Natural killer cell (primary cell): ENCODE measurements at regions not wholly inside any gene's neighbourhood (a gene's known extent, or its start where the extent isn't known, plus 50 kb on each side); places are given as distances from the start of the nearest gene placed in this dataset.

ENCODE experiments used
- ATAC-seq, 3 donors: fragments of 150-1000 bp in 2 of 3; fragments of 200-7000 bp in 1 of 3; cut with Tn5 transposase; 1 replicate in 1 of 3; 2 replicates in 2 of 3; pipeline ENCODE4 v1.10.0; 2021; ENCODE audit warnings: mild to moderate bottlenecking in 2 of 3, moderate library complexity in 2 of 3
- DNase-seq, 2 donors: peaks; one replicate each; pipeline versions ENCODE4 v3.0.0 to v3.0.0-alpha.2; 2013 to 2021; ENCODE audit warnings: mixed read lengths in 1 of 2
- H3K27ac ChIP-seq: one replicate; pipeline ENCODE4 v1.5.1; 2013; ENCODE audit warnings: mild to moderate bottlenecking, low read length
- H3K27me3 ChIP-seq: one replicate; pipeline ENCODE4 v1.6.1; 2013; ENCODE audit warnings: low read length; ENCODE audit not compliant: control insufficient read depth, insufficient read depth
- H3K36me3 ChIP-seq: one replicate; pipeline ENCODE4 v1.6.1; 2013; ENCODE audit warnings: low read length; ENCODE audit not compliant: control insufficient read depth, insufficient read depth
- H3K4me1 ChIP-seq: one replicate; pipeline ENCODE4 v1.6.1; 2013; ENCODE audit warnings: low read length; ENCODE audit not compliant: control insufficient read depth, insufficient read depth
- H3K4me3 ChIP-seq: one replicate; pipeline ENCODE4 v1.5.1; 2013; ENCODE audit warnings: low read length
- H3K9me3 ChIP-seq: one replicate; pipeline ENCODE4 v1.6.1; 2013; ENCODE audit warnings: low read length; ENCODE audit not compliant: control insufficient read depth, insufficient read depth
- H3K27ac Mint-ChIP-seq, 2 donors: one replicate each; pipeline ENCODE4 v1.8.0; 2022; ENCODE audit warnings: mild to moderate bottlenecking in 2 of 2, mixed read lengths in 2 of 2, moderate library complexity in 1 of 2
- H3K27me3 Mint-ChIP-seq, 2 donors: one replicate each; pipeline ENCODE4 v1.8.0; 2022; ENCODE audit warnings: low read depth in 2 of 2, mixed read lengths in 2 of 2
- H3K36me3 Mint-ChIP-seq: one replicate; pipeline ENCODE4 v1.8.0; 2022; ENCODE audit warnings: mixed read lengths
- H3K4me1 Mint-ChIP-seq, 2 donors: one replicate each; pipeline ENCODE4 v1.8.0; 2022; ENCODE audit warnings: mixed read lengths in 2 of 2
- H3K4me3 Mint-ChIP-seq: one replicate; pipeline ENCODE4 v1.8.0; 2022; ENCODE audit warnings: mild to moderate bottlenecking, moderate library complexity, mixed read lengths
- H3K9me3 Mint-ChIP-seq, 2 donors: one replicate each; pipeline ENCODE4 v1.8.0; 2022; ENCODE audit warnings: mixed read lengths in 2 of 2
- WGBS: methylation state at CpG from one replicate; pipeline ENCODE4 v1.1.7; 2013; ENCODE audit warnings: missing lambda C conversion rate; ENCODE audit not compliant: insufficient coverage; 5-methylcytosine and 5-hydroxymethylcytosine counted together
- intact Hi-C: fragments of 100-400 bp; cut with micrococcal nuclease; formaldehyde crosslinking; loops from one replicate; pipeline ENCODE4 v1.14.2; 2022
- TF ChIP-seq, protein P1 (sequence below): fragments of 200-600 bp; IDR thresholded peaks from one replicate; pipeline ENCODE4 v1.8.0; 2022; ENCODE audit warnings: antibody characterized with exemption

GRCh38 chr6:167056370-167056769, 57.2 kb downstream of the CEP43 start:
- peak overlapping the region in 1 of 2 donors; percentile 52 for H3K27ac Mint-ChIP-seq
- H3K4me1 ChIP-seq, result peaks cover 4% of the 10 kb centered on the region
- WGBS, result no CpG with 5 or more reads among the region's 1 CpG
- H3K4me3 ChIP-seq, result no peak overlapping the region
- H3K4me1 Mint-ChIP-seq, result peaks cover 11 to 14% of the 10 kb centered on the region in 2 donors
- H3K9me3 Mint-ChIP-seq, result no peaks in the 10 kb centered on the region
- TF ChIP-seq, protein P1, sequence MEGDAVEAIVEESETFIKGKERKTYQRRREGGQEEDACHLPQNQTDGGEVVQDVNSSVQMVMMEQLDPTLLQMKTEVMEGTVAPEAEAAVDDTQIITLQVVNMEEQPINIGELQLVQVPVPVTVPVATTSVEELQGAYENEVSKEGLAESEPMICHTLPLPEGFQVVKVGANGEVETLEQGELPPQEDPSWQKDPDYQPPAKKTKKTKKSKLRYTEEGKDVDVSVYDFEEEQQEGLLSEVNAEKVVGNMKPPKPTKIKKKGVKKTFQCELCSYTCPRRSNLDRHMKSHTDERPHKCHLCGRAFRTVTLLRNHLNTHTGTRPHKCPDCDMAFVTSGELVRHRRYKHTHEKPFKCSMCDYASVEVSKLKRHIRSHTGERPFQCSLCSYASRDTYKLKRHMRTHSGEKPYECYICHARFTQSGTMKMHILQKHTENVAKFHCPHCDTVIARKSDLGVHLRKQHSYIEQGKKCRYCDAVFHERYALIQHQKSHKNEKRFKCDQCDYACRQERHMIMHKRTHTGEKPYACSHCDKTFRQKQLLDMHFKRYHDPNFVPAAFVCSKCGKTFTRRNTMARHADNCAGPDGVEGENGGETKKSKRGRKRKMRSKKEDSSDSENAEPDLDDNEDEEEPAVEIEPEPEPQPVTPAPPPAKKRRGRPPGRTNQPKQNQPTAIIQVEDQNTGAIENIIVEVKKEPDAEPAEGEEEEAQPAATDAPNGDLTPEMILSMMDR, result no peak
- no peak overlapping the region for H3K27ac ChIP-seq
- no peaks in the 10 kb centered on the region for H3K9me3 ChIP-seq
- H3K36me3 ChIP-seq, result no peaks in the 10 kb centered on the region
- DNase-seq (peak in 1 of 2 donors; percentile 70), ATAC-seq (peak; percentile 57 to 91 (median 72))
- H3K4me3 Mint-ChIP-seq, result peak overlapping the region; percentile 1
- H3K27me3 ChIP-seq, result no peaks in the 10 kb centered on the region
- H3K36me3 Mint-ChIP-seq, result no peaks in the 10 kb centered on the region
- intact Hi-C loops, result no loop called here
- peaks cover 9 to 15% of the 10 kb centered on the region in 2 donors for H3K27me3 Mint-ChIP-seq

GRCh38 chr6:167058261-167058660, 59.1 kb downstream of the CEP43 start:
- ATAC-seq (no peak), DNase-seq (no peak)
- Mint-ChIP-seq H3K27ac (no peak overlapping the region), H3K4me1 (peaks cover 11 to 14% of the 10 kb centered on the region in 2 donors), H3K4me3 (no peak overlapping the region), H3K27me3 (peaks cover 14 to 17% of the 10 kb centered on the region in 2 donors), H3K36me3 (no peaks in the 10 kb centered on the region), H3K9me3 (no peaks in the 10 kb centered on the region)
- WGBS, result 90% methylated on average over 2 of the region's 3 CpGs
- intact Hi-C loops, result no loop called here
- Histone ChIP-seq H3K9me3 (no peaks in the 10 kb centered on the region), H3K4me1 (peaks cover 4% of the 10 kb centered on the region), H3K27ac (no peak overlapping the region), H3K27me3 (no peaks in the 10 kb centered on the region), H3K36me3 (no peaks in the 10 kb centered on the region), H3K4me3 (no peak overlapping the region)
- TF ChIP-seq, protein P1, result no peak
